ENCODE measurements at regions not wholly inside any gene's neighbourhood (a gene's known extent, or its start where the extent isn't known, plus 50 kb on each side); places are given as distances from the start of the nearest gene placed in this dataset.

GRCh38 chr4:178309890-178310289 is 867.7 kb upstream of the AGA start:
- no peak for DNase-seq

DNA sequence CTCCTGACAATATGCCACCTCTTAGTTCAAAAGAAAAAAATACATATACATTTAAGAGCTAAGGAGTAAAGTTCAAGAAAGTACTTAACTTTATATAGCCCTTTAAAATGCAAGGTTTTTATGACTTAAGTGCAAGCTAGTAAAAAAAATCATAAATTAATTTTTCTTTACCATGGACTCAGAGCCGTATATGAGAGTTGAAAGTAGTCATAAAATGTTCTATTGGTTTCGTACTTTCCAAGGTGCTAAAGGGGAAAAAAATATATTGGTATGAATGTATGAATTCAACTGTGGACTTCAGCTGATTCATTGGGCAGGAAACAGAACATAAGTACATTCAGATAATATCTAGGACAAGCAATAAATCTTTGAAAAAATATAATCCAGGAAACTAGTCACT is 869.8 kb upstream of the AGA start:
- no peak for DNase-seq

DNA sequence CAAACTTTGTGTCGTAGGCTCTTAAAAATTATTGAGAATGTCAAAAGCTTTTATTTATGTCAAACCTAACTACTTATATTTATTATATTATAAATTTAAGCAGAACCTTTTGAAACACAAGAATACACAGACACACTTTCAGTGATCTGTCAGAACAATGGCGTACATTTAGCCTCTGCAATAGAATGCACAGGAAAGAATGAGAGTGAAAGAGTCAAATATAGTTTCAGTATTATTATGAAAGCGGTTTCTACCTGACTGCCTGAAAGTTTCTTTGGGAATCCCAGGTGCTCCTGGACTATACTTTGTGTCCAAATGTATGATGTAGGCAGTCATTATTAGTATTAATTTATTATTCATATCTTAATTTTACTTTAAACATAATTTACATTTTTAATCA is 872.0 kb upstream of the AGA start:
- no peak for DNase-seq

DNA sequence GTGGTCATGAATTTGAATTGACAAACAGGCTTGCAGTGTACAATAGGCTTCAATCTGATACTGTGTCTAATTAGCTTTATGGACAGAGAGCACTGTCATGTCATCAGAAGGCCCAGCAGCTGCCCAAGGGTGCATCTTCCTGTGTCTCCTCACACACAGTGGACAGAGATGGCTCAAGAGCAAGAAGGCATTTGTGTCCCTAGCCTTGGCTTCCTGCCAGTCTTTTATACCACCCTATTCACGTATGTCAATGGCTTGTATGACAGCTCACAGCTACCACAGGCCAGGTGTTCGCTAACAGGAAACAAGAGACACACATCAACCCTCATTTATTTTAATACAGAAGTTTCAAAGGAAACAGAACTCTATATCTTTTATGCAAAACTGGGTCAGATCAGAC is 874.0 kb upstream of the AGA start:
- DNase-seq = no peak

- no peak for DNase-seq
Observed at GRCh38 chr4:178320003-178320402, 877.8 kb upstream of the AGA start.

- no peak for DNase-seq
Observed at GRCh38 chr4:178322524-178323183, 880.4 kb upstream of the AGA start.

GRCh38 chr4:178329226-178329872 is 887.1 kb upstream of the AGA start:
- no peak for DNase-seq

DNA sequence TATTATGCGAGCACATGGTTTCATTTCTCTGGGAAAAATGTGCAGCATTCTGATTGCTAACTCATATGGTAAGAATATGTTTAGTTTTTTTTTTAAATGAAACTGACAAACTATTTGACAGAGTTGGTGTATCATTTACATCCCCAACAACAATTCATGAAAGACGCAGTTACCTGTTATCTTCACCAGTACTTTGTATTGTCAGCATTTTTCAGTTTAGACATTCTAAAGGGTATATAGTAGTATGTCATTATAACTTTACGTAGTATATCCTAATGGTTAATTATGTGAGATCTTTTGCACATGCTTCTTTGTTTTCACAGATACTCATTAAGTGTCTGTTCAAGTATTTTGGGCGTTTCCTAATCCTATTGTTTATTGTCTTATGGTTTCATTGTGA is 891.1 kb upstream of the AGA start:
- no peak for DNase-seq

- no peak for DNase-seq
Observed at GRCh38 chr4:178339769-178340168, 897.5 kb upstream of the AGA start.

- no peak for DNase-seq
Observed at GRCh38 chr4:178340468-178340867, 898.2 kb upstream of the AGA start.

- no peak for DNase-seq
Observed at GRCh38 chr4:178344096-178344495, 901.9 kb upstream of the AGA start.

- no peak for DNase-seq
Observed at GRCh38 chr4:178347111-178347510, 904.9 kb upstream of the AGA start.

DNA sequence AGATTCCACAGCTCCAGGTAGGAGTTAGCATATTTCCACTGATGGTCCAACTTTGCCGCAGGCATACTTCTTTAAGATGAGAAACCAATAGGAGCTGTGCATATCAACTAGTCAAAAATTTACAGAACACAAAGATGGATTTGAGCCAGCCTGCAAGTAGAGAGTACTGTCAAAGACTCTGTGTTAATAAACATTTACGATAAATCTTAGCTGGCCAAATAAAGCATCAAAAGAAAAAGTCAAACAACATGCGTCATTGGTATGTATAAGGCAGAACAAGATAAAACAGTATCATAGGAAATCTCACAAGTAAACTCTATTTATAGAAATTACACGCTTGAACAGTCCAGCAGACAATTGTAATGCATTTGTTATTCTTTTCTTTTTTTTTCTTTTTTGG is 907.4 kb upstream of the AGA start:
- no peak for DNase-seq

- DNase-seq = no peak
Observed at GRCh38 chr4:178351185-178351584, 908.9 kb upstream of the AGA start.

GRCh38 chr4:178356725-178357124 is 914.5 kb upstream of the AGA start:
- DNase-seq = no peak

DNA sequence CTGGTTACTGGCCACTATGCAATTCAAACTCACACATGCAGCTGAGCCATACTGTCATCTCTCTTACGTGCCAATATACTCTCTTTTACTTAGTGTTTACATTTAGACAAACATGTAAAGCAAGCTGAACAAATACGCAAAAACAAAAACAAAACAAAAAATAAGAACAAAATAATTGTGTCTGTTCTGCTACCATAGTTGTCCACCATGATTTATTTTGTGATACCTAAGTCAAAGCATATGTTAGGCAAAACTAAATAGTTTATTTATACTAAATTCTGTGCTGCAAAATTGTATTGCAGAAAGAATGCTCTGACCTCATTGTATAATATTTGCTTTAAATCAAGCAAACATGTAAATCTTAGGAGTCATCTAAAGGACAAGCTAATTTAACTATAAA is 943.2 kb upstream of the AGA start:
- no peak for DNase-seq

DNA sequence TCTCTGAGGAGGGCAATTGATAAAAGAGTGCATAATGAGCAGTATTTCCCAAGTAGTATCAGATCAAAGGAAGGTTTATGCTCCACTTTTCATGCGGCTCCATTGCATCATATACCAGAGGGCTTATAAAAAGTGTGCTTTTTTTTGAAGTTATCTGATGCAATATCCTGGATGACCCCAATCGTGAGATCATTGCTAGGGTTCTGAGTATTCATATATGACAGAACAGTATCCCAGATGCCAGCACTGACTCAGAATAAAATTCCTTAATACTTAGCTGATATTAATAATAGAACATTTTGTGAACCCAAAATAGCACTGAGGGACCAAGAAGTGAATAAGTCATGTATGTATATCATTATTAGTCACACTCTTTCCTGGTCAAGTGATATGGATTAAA is 945.5 kb upstream of the AGA start:
- DNase-seq = no peak

DNA sequence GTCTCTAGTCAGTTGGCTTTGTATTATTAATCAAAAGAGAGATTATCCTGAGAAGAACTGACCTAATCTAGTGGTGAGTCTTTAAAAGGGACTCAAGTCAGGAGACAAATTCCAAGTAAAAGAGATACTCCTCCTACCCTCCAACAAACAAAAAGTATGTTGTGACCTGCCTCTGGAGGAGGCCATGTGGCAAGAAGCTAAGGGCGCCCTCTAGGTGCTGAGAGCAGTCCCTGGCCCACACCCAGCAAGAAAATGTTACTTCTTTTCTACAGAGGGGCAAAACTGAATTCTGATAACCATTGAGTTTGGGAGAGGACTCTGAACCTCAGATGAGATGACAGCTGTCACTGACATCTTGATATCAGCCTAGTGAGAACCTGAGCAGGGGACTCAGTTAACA is 953.6 kb upstream of the AGA start:
- no peak for DNase-seq

- no peak for DNase-seq
Observed at GRCh38 chr4:178412455-178412854, 970.2 kb upstream of the AGA start.

DNA sequence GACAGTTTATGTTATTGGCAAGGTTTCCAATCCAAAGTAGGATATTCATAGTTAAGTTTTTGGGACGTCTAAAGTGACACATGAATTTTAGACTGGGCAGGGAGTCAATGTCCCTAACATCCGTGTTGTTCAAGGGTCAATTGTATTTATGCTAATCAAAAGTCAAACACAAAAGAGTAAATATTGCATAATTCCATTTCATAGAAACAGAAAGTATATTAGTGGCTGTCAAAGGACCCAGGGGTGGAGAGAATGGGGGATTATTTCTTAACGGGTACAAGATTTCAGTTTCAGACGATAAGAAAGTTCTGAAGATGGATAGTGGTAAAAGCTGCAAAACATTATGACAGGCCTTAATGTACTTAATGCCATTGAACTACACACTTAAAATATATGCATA is 971.8 kb upstream of the AGA start:
- DNase-seq = no peak

- no peak for DNase-seq
Observed at GRCh38 chr4:178414881-178415446, 972.7 kb upstream of the AGA start.

DNA sequence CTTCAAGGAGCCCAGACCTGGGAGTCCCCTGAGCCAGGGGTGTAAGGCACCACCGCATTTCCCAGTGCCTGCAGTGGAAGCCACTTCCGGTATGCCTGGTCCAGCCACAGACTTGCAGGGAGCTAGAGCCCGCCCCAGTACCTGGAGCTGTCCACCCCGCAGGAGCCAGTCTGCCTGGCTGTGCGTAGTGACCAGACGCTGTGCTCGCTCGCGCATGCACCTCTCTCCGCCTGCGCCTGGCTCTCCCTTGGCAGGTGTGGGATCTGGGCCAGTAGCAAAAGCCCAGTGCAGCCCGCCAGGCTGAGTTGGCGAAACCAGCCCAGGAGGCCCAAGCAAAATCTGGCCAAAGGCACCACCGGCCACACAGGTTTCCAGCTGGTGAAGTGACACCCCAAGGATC is 973.7 kb upstream of the AGA start:
- no peak for DNase-seq

DNA sequence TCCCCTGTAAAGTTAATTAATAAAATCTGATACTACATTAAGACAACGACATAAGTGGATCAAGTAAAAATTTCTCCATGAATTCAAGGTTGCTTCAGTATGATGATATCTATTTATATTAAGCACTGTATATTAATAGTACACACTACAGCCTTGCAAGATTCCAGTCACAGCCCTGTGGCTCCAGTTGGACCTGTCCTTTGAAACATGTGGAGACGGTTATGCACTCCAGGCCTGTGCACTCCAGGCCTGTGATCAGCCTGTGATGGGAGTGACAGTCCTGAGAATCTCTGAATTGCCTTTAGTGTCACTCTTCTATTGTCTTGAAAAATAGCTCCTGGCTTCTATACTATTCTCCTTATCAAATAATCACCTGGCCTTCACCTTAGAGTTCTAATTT is 981.1 kb upstream of the AGA start:
- no peak for DNase-seq

- DNase-seq = no peak
Observed at GRCh38 chr4:178426871-178427270, 984.6 kb upstream of the AGA start.

GRCh38 chr4:178427663-178428062 is 985.4 kb upstream of the AGA start:
- DNase-seq = no peak
